ENCODE measurements at regions not wholly inside any gene's neighbourhood (a gene's known extent, or its start where the extent isn't known, plus 50 kb on each side); places are given as distances from the start of the nearest gene placed in this dataset.

DNA sequence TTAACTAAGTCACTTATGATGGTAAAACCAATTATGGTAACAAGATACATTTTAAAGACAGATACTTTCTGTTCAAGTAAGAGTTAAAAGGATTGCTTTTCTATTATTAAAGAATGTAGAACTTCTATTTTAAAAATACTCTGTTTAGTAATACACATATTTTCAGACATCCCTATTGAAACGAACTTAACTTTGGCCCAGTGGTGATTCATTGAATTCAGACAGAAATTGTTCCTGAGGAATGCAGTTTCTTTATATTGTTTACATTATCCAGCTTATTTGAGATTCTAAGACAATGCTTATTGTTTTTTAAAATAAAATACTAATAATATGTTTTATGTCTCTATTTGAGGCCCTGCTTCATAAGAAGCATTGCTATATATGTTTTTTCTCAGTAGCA, 816.4 kb downstream of the SEMA5A start:
- TF ChIP-seq CTCF (IDR thresholded peaks at IDR 0.05) = no peak
- no peak for TF ChIP-seq POLR2A (IDR thresholded peaks at IDR 0.05)

Data from heart left ventricle (tissue), 13 donors.